ENCODE measurements at regions not wholly inside any gene's neighbourhood (a gene's known extent, or its start where the extent isn't known, plus 50 kb on each side); places are given as distances from the start of the nearest gene placed in this dataset.

GRCh38 chr13:78999494-78999893 lies 340.5 kb upstream of the OBI1 start:
- no peak for TF ChIP-seq POLR2A (IDR thresholded peaks at IDR 0.05)
- no peak for TF ChIP-seq POLR2AphosphoS5 (IDR thresholded peaks at IDR 0.05)
- TF ChIP-seq CTCF (IDR thresholded peaks at IDR 0.05), result no peak

All from gastroesophageal sphincter (tissue), 3 donors.